Colonic mucosa (tissue), 4 donors: ENCODE measurements at regions not wholly inside any gene's neighbourhood (a gene's known extent, or its start where the extent isn't known, plus 50 kb on each side); places are given as distances from the start of the nearest gene placed in this dataset.

Source experiments
- DNase-seq: peaks from one replicate; pipeline ENCODE4 v3.0.0-alpha.2; 2020
- H3K27ac ChIP-seq: fragments of 200-600 bp; one replicate; pipeline ENCODE4 v1.8.0; 2021
- H3K27me3 ChIP-seq: fragments of 200-600 bp; one replicate; pipeline ENCODE4 v1.8.0; 2021
- H3K36me3 ChIP-seq: fragments of 200-600 bp; one replicate; pipeline ENCODE4 v1.8.0; 2021
- H3K4me1 ChIP-seq: fragments of 200-600 bp; one replicate; pipeline ENCODE4 v1.8.0; 2021; ENCODE audit warnings: mild to moderate bottlenecking
- H3K4me3 ChIP-seq: fragments of 200-600 bp; one replicate; pipeline ENCODE4 v1.8.0; 2021
- H3K9ac ChIP-seq, 2 donors: one replicate each; pipeline ENCODE4 v1.7.0; 2013; ENCODE audit warnings: control low read depth in 2 of 2, low read depth in 2 of 2, low read length in 2 of 2
- H3K9me3 ChIP-seq: fragments of 200-600 bp; one replicate; pipeline ENCODE4 v1.8.0; 2021
- CTCF ChIP-seq: fragments of 200-600 bp; IDR thresholded peaks from one replicate; pipeline ENCODE4 v1.8.0; 2022; ENCODE audit warnings: antibody characterized with exemption, mild to moderate bottlenecking
- intact Hi-C: fragments of 100-400 bp; cut with DNase I; formaldehyde crosslinking; loops from one replicate; pipeline ENCODE4 v1.14.1; 2022
- donor health status: healthy.
- donor health status: DM: no; HTN: no; CAD: no.
- donor health status: DM: no; HTN: no; CAD: no.

DNA sequence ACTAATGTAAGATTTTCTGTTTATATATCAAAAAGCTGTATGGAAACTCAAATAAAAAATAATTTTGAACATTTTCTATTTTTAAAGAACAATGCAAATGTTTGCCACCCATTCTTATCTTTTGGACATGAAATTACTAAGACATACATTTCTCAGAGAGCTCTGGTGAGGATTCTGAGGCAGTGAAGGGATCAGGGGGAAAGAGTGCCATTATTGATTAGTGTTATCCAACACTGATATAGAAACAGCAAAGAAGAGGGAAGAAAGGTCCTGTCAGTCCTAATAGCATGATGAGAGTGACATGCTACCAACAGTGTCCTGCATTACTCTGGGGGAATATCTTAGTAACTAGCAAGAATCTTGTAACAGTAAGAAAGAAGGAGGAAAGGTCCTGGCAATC, 282.2 kb downstream of the RPL10L start:
- DNase-seq = no peak
- no peaks in the 10 kb centered on the region for H3K4me1 ChIP-seq
- no peak for TF ChIP-seq CTCF
- intact Hi-C loops = no loop called here
- no peak overlapping the region for H3K4me3 ChIP-seq
- H3K9ac ChIP-seq = no peak overlapping the region
- no peaks in the 10 kb centered on the region for H3K36me3 ChIP-seq
- no peaks in the 10 kb centered on the region for H3K27me3 ChIP-seq
- no peak overlapping the region for H3K27ac ChIP-seq
- H3K9me3 ChIP-seq = no peaks in the 10 kb centered on the region

DNA sequence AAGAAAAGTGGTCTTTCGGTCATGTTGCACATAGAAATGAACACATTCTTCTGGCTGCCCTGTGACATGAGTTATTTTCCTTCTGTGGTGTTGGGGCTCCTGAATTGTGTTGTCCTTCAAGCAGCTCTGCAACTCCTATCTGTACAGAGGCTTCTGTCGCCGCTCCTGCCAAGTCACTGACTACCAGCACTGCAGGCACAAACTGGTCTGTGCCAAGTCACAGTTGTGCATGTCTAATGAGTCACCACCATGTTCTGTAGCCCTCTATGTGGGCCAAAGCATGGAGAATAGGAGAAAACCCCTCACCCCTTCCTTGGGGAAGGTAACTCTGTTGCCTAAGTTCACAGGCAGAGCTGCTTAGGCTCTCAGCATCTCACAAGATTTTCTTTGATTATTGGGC, 283.3 kb downstream of the RPL10L start:
- DNase-seq = no peak
- Histone ChIP-seq H3K4me1 (no peaks in the 10 kb centered on the region), H3K36me3 (no peaks in the 10 kb centered on the region), H3K9me3 (no peaks in the 10 kb centered on the region), H3K4me3 (no peak overlapping the region), H3K9ac (no peak overlapping the region), H3K27me3 (no peaks in the 10 kb centered on the region), H3K27ac (no peak overlapping the region)
- no peak for TF ChIP-seq CTCF
- intact Hi-C loops = no loop called here

DNA sequence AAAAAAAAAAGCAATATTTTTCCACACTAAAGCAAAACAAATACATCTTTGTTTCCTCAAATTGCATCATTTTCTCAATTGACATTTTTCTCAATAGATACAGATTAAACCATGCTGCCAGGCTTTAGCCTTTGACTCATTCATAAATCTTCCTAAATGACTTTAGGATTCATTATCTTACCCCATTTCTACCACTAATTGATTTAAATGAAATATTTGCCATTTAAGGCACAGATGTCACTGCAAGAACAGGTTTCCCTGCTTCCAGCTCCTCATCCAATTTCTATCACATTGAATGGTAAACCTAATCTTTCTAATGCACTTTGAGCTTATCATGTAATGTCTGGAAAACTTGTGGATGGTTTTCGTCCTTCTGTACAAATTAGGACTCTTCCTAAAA, 298.7 kb downstream of the RPL10L start:
- TF ChIP-seq CTCF = no peak
- Histone ChIP-seq H3K36me3 (no peaks in the 10 kb centered on the region), H3K4me3 (no peak overlapping the region), H3K27ac (no peak overlapping the region), H3K9me3 (no peaks in the 10 kb centered on the region), H3K27me3 (no peaks in the 10 kb centered on the region), H3K9ac (no peak overlapping the region), H3K4me1 (no peaks in the 10 kb centered on the region)
- intact Hi-C loops = no loop called here
- no peak for DNase-seq

DNA sequence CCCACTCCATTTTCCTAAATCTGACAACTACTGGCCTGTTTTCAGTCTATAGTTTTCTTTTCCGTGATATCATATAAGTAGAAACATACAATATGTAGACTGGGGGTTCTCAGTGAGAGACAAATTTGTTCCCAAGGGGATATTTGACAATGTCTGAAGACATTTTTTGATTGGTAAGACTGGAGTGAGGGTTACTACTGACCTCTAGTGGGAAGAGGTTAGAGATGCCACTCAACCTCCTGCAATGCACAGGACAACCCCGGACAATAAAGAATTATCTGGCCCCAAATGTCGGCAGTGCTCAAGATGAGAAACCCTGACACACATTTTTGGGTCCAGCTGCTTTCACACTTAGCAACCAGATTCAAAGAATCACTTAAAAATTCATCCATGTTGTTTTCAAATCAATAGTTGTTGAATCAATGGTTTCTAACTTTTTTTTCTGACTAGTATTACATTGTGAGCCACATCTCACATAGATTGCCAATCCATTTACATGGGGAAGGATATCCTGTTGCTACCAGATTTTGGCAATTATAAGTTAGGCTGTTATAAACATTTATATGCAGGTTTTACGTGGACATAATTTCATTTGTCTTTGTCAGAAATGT, 307.1 kb downstream of the RPL10L start:
- Histone ChIP-seq H3K4me3 (no peak overlapping the region), H3K27ac (no peak overlapping the region), H3K27me3 (no peaks in the 10 kb centered on the region), H3K4me1 (no peaks in the 10 kb centered on the region), H3K9ac (no peak overlapping the region), H3K9me3 (no peaks in the 10 kb centered on the region), H3K36me3 (no peaks in the 10 kb centered on the region)
- intact Hi-C loops = loop anchor here (10.0 kb wide), 1 partner anchor 920 kb away; no protein-coding TSS in a partner anchor
- TF ChIP-seq CTCF = peak; percentile 35
- DNase-seq = no peak

- DNase-seq = no peak
- H3K27me3 ChIP-seq = no peaks in the 10 kb centered on the region
- no peaks in the 10 kb centered on the region for H3K9me3 ChIP-seq
- intact Hi-C loops = no loop called here
- no peak overlapping the region for H3K27ac ChIP-seq
- H3K9ac ChIP-seq = no peak overlapping the region
- no peak for TF ChIP-seq CTCF
- H3K4me3 ChIP-seq = no peak overlapping the region
- no peaks in the 10 kb centered on the region for H3K4me1 ChIP-seq
- no peaks in the 10 kb centered on the region for H3K36me3 ChIP-seq
Observed at GRCh38 chr14:46325777-46326176, 325.8 kb downstream of the RPL10L start.

DNA sequence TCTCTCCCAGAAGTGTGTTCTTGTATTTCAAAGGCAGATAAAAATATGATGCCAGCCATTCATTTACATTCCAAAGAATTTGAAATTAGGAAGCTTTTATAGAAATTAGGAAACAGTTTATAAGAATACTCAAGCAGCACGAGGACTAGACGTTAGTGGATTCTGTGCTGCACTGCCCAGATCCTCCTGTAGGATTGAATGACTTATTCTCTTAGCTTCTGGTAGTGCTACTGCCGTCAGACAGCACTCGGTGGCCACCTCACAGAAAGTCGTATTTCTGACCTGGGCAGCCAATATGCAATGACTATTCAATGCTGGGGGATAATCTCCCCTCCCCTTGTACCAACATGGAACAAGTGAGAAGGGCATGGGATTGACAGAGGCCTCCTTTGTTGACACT, 326.4 kb downstream of the RPL10L start:
- no peaks in the 10 kb centered on the region for H3K4me1 ChIP-seq
- no peaks in the 10 kb centered on the region for H3K27me3 ChIP-seq
- H3K9me3 ChIP-seq = no peaks in the 10 kb centered on the region
- no peak overlapping the region for H3K4me3 ChIP-seq
- TF ChIP-seq CTCF = no peak
- DNase-seq = no peak
- no peak overlapping the region for H3K27ac ChIP-seq
- H3K36me3 ChIP-seq = no peaks in the 10 kb centered on the region
- no peak overlapping the region for H3K9ac ChIP-seq
- intact Hi-C loops = no loop called here
